Fibroblast of the aortic adventitia (primary cell): ENCODE measurements at regions not wholly inside any gene's neighbourhood (a gene's known extent, or its start where the extent isn't known, plus 50 kb on each side); places are given as distances from the start of the nearest gene placed in this dataset.

ENCODE experiments used
- DNase-seq: peaks from one replicate; pipeline ENCODE4 v3.0.0-alpha.2; 2010; ENCODE audit warnings: low read depth
- H3K4me3 ChIP-seq: 2 replicates; pipeline ENCODE4 v1.5.1; 2011; ENCODE audit warnings: low read depth, mild to moderate bottlenecking, control low read depth, low read length, moderate library complexity
- CTCF ChIP-seq: IDR thresholded peaks from 2 replicates; pipeline ENCODE4 v1.5.1; 2011; ENCODE audit warnings: mild to moderate bottlenecking, low read length, control low read depth, inconsistent platforms; ENCODE audit not compliant: insufficient read depth

GRCh38 chr22:48222742-48223487 is 1460.5 kb downstream of the TBC1D22A start:
- DNase-seq: no peak
- no peak for TF ChIP-seq CTCF
- no peak overlapping the region for H3K4me3 ChIP-seq

GRCh38 chr22:48218889-48219420 is 1456.5 kb downstream of the TBC1D22A start:
- no peak for DNase-seq
- no peak for TF ChIP-seq CTCF
- H3K4me3 ChIP-seq: no peak overlapping the region

- no peak for DNase-seq
- no peak overlapping the region for H3K4me3 ChIP-seq
- TF ChIP-seq CTCF: no peak
Measured at GRCh38 chr22:48217596-48217995, 1455.1 kb downstream of the TBC1D22A start.

GRCh38 chr22:48212727-48213126 is 1450.3 kb downstream of the TBC1D22A start:
- no peak overlapping the region for H3K4me3 ChIP-seq
- TF ChIP-seq CTCF: no peak
- DNase-seq: no peak

- H3K4me3 ChIP-seq: no peak overlapping the region
- DNase-seq: no peak
- no peak for TF ChIP-seq CTCF
Measured at GRCh38 chr22:48210812-48211211, 1448.4 kb downstream of the TBC1D22A start.

GRCh38 chr22:48210198-48210580 is 1447.7 kb downstream of the TBC1D22A start:
- DNase-seq: no peak
- no peak for TF ChIP-seq CTCF
- H3K4me3 ChIP-seq: no peak overlapping the region
